Thyroid gland (tissue), 4 donors: ENCODE measurements at regions not wholly inside any gene's neighbourhood (a gene's known extent, or its start where the extent isn't known, plus 50 kb on each side); places are given as distances from the start of the nearest gene placed in this dataset.

ENCODE experiments used
- POLR2A ChIP-seq, 2 donors: fragments of 450-650 bp; IDR thresholded peaks; one replicate each; pipeline ENCODE4 v1.6.1; 2017; ENCODE audit warnings: antibody characterized with exemption in 2 of 2, mild to moderate bottlenecking in 2 of 2, moderate library complexity in 1 of 2
- TF ChIP-seq, protein P1 (sequence below), 6 experiments: fragments of 200-600 bp in 3 of 6; fragments of 450-650 bp in 3 of 6; sonication (generic) in 3 of 6; IDR thresholded peaks; one replicate each; pipeline ENCODE4 v1.5.1; 2016 to 2019; ENCODE audit warnings: antibody characterized with exemption in 6 of 6, mild to moderate bottlenecking in 2 of 6, inconsistent platforms in 1 of 6, moderate library complexity in 1 of 6

DNA sequence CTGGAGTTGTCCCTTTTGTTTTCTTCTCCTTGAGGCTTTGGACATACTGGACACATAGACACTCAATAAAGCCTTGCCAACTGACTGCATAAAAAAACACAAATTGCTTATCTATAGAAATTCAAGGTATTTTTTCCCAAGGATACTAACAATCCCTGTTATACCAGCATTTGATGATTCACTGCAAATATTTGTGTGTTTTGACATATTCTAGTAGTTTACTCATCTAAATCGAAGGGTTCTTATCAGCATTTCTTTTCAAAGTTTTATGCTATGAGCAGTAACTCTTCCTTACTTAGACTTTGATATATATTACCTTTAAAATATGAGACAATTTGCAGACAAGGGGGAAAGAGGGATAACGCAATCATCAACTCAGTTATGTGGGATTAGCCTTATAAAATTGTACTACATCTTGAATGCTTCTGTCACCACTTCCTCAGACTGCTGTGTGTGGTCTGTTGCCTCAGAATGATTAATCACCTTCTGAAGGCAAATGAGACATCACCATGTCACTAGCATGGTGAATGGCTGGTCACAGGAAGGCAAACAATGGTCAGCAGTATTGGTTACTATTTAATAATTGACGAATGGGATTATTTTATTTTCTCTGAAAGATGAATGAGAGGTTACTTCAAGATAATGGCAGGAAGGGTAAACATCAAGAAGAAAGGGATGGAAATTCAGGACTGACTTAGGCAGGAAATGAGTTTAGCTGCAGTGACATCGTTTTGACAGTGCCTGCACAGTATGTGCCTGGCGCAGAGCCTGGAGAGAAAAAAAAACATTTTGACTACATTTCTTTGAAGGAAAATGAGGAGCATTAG is 544.3 kb upstream of the CNKSR2 start:
- TF ChIP-seq POLR2A (IDR thresholded peaks at IDR 0.05), result no peak
- TF ChIP-seq, protein P1, sequence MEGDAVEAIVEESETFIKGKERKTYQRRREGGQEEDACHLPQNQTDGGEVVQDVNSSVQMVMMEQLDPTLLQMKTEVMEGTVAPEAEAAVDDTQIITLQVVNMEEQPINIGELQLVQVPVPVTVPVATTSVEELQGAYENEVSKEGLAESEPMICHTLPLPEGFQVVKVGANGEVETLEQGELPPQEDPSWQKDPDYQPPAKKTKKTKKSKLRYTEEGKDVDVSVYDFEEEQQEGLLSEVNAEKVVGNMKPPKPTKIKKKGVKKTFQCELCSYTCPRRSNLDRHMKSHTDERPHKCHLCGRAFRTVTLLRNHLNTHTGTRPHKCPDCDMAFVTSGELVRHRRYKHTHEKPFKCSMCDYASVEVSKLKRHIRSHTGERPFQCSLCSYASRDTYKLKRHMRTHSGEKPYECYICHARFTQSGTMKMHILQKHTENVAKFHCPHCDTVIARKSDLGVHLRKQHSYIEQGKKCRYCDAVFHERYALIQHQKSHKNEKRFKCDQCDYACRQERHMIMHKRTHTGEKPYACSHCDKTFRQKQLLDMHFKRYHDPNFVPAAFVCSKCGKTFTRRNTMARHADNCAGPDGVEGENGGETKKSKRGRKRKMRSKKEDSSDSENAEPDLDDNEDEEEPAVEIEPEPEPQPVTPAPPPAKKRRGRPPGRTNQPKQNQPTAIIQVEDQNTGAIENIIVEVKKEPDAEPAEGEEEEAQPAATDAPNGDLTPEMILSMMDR (IDR thresholded peaks at IDR 0.05), result no peak
